ENCODE measurements at regions not wholly inside any gene's neighbourhood (a gene's known extent, or its start where the extent isn't known, plus 50 kb on each side); places are given as distances from the start of the nearest gene placed in this dataset.
"Not testable (repeated sequence)": the region's sequence is repeated elsewhere in the genome, so short reads cannot be mapped to it uniquely, and the experiment has no call there.

DNA sequence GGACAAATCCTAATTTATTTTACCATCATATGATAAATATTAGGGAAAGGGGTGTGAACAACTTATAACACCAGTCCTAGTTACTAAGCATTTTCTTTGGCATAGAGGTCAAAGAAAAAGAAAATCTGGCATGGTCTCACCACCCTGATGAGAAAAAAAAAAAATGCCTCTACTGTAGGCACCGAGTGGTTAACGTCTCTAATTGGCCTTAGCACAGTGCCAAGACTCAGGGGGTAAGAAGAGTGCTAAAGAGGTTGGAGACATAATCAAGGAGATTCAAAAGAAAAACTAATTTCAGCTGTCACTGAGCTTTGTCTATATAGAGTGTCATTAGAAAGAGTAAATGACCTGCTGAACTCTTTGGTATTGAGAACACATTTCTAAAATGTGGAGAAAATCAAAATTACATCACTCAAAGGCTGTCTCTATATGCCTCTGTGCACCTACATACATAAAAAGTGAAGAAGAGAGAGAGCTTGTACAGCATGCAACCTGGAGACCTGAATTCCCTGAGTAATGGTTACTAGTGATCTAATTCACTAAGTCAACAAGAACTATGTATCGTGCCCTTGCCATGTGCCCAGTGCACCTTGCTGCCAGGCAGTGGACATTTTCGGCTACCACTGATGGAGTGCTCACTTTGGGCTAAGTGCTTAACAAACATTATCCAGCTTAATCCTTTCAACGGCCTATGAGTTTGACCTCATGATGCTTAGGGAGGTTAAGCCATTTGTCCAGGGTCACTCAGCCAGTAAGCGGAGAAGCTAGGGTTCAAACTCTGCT is 113.8 kb upstream of the G2E3 start:
- DNase-seq: peak in 2 of 3 experiments; percentile 44 to 79

DNA sequence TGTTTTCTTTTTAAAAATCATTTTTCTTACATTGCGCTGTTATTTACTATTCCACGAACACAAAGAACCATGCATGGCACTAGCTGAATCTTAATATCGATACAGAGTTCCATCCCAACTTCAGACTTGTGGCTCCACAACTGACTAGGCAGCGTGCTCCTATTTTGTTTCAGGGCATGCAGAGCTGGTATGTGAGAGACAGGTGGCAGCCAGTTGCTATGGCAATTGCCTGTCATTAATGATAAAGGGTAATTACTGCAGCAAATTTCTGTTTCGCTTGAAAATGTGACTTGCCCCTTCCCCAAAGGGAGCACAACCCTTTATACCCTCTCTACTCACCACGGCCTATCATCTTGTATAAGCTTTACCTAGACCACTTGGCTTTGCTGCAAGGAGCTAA is 113.1 kb upstream of the G2E3 start:
- DNase-seq: peak in 2 of 3 experiments; percentile 44 to 80

DNA sequence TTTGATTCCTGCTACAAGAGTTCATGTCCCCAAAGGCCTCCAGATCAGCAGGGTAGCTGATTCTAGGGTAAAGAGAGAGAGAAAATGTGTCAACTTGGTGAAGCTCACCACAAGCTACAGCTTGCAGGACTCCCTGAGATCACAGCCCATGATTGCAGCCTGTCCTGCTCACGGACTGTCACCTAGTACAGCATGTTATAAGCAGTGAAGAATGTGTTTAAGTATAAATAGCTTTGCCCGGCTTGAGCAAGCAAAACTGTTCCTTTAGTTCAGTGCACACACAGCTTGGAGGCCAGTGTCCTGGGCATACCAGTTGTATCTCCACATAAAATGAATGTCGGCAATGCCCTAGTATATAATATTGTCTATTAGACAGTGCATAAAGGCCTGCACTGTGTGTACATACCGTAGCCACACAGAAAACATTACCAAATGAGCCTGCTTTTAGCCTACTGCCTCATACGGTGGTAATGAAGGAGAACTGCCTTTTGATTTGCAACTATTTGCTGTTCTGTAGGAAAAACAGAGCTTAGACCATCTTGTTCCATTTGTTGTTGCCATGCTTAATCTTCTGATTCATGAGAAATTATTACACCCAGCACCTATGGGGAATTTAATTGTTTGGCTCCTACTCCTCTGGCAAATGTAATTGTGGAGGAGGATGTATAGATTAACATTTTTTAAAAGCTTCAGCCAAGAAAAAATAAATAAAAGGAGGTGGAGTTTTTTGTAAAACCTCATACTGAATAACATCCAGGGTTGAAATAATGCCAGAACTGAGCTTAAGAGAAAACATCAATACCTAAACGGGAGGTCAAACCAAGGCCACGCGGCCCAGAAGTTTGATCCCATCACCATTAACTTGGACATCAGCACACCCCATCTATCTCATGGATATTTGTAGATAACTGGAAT is 108.1 kb upstream of the G2E3 start:
- DNase-seq: peak in 2 of 3 experiments; percentile 53 to 67

DNA sequence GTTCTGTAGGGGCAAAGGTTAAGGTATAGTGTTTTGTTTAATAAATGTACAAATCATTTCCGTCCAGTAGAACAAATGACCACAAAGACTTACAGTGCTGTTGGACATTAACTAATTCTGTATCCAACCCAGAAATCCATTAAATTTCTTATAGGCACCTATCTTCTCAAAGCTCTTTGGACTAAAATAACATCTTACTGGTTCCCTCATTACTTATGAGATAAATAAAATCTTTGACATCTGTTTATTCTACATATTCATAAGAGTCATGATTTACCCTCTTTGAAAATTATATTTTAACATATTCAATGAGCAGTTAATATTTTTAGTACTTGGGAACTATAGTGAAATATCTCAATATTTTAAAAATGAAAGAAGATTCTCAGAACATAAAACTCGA is 102.7 kb upstream of the G2E3 start:
- DNase-seq: no peak

DNA sequence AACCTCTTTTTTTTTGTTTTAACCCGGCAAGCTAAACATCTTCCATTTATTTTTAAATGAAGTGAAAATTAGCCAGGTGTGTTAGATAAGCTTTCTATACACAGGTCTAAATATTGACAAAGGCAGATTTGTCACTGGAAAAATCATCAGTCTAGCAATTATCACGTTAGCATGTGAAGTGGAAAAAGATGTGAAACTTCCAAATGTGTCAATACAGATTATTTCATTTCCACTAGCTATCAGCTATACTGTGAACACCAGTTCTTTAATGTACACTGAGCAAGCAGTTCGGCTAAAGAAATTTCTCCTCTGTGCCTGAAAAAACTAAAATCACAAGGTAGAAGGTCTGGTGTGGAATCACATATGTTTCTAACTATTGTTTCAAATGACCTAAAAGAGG is 96.6 kb upstream of the G2E3 start:
- peak in 2 of 3 experiments; percentile 58 to 85 for DNase-seq

DNA sequence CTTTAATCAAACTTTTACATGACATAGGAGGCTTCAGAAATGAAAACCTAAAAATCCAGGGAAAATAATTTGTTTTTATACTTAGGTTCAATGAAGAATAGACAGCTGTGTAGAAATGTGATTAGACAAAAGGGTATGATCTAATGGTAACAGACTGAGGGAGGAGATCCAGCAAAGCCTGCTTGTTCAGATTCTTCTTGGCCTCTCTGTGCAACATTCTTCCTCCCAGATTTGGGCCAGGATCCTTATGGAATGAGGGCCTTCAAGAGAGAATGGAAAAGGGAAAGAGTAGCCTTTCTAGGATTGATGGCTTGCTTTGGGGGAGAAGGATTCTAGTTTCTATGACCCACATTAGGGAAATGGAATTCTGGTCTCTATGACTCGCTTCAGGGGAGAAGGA is 94.5 kb upstream of the G2E3 start:
- no peak for DNase-seq

DNA sequence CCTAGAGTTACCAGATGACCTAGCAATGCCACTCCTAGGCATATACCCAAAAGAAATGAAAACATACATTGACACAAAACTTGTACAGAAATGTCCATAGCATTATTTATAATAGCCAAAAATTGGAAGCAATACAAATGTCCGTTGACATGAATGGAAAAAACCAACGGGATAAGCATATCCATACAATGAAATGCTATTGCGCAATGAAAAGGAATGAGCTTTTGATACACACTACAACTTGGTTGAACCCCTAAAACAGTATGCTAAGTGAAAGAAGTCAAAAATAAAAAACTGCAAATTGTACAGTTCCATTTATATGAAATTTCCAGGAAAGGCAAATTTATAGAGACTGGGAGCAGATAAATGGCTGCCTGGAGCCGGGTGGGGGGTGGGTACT is 90.6 kb upstream of the G2E3 start:
- no peak for DNase-seq

DNA sequence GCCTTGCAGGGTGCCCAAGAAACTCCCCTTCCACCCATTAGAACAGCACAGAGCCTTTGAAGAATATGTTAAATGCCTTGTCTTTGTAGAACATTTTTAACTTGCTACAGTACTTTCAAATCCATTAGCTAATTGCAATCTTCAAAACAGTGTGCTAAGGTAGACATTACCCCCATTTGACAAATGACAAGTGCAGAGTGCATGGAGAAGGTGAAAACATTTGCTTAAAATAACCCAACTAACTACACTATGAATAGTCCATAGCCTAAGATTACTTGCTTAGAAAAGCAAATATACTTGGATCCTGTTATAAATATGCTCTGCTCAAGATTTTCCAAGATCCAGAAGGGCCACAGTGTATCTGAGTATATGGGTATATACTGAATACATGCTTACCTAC is 87.0 kb upstream of the G2E3 start:
- no peak for DNase-seq

DNA sequence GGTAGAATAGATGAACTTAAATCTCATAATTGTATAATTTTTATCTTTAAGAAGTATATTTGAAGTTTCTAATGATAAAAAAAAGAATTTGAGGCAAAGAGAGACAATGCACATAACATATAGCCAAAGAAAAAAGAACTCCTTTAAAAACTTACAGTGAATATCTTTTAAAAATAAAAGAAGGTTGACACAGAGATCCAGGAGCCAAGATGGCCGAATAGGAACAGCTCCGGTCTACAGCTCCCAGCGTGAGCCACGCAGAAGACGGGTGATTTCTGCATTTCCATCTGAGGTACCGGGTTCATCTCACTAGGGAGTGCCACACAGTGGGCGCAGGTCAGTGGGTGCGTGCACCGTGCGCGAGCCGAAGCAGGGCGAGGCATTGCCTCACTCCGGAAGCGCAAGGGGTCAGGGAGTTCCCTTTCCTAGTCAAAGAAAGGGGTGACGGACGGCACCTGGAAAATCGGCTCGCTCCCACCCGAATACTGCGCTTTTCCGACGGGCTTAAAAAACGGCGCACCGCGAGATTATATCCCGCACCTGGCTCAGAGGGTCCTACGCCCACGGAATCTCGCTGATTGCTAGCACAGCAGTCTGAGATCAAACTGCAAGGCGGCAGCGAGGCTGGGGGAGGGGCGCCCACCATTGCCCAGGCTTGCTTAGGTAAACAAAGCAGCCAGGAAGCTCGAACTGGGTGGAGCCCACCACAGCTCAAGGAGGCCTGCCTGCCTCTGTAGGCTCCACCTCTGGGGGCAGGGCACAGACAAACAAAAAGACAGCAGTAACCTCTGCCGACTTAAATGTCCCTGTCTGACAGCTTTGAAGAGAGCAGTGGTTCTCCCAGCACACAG is 84.9 kb upstream of the G2E3 start:
- not testable (repeated sequence) for DNase-seq

DNA sequence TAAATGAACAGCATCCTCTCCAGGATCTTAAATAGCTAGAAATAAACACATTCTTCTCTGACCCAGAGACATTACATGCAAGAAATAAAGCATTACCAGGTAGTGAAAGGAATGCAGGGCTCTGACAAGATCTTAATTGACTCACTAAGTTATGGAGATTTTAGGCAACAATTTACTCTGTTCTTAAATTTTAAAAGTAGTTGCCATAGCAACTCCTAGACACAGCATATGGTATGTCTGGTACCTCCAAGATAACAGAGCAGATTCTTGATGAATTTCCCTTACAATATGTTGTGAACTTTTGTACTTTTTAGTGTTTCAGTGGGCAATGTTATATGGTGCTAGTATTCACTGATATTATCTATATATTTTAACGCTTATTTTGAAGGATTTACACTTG is 76.7 kb upstream of the G2E3 start:
- DNase-seq: no peak

DNA sequence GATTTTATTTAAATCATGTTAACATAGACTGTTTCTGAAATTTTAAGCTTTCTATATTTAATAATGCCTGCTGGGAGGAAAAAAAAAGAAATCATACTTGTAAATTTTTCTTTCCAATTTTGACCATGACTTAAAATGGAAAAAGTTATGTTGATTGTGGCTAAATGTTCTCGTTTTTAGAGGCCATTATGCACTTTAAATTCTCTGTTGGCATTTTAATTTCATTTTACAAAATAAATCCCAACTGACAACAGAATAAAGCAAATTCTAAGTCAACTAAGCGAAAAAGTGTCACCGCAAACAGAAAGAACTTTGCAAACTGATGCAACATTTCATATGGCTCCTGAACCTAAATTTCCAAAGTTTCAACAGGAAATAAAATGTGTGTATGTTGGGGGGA is 74.8 kb upstream of the G2E3 start:
- no peak for DNase-seq

DNA sequence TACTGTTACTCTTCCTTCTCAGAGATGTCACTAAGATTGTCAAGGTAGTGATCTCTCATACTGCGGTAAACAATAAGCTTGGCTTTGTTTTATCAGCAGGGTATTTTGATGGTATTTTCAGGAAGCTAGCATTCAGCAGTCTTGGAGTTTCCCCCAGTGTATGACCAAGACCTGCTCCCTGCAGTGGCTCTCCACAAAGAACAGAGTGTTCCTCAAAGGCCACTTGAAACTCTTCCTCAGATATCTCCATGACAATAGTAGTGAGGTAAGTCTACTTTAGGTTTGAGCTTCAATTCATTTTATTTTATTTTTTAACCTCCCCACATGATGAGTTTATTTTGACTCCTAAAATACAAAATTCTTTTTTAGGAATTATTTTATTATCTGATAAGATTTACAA is 74.0 kb upstream of the G2E3 start:
- no peak for DNase-seq

DNA sequence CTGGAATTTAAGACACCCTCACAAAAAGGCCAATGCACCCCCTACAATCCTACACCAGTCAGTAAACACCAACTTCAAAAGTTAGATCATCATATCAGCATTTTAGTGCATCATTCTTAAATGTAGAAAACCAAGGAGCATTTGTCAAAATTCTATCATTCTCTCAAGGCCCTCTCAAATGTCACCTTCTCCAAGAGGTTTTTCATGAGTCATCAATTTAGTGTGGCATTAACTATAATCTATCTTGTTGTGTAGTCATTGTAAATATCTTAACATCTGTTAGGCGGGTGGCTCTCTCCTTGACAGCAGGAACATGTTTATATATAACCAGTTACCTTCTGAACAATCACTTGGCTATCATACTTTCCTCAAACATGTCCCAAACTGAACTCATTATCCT is 62.1 kb upstream of the G2E3 start:
- DNase-seq: no peak

DNA sequence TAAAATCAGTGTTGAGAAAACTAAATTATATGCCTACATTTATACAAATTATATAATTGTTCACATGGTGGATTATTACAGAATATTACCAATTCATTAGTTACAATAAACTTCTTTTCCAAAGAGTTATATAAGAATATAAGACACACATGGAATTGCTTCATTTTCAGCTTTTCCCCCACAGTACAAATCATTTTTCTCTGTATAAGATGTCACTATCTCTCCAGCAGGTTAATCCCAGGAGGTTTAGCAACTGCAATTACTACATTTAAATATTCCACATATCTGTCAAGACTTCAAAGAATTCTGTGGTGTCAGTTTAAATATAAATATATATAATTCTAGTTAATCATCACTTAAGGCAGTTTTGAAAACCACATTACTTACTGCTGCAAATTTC is 59.6 kb upstream of the G2E3 start:
- peak in 1 of 3 experiments; percentile 66 for DNase-seq

DNA sequence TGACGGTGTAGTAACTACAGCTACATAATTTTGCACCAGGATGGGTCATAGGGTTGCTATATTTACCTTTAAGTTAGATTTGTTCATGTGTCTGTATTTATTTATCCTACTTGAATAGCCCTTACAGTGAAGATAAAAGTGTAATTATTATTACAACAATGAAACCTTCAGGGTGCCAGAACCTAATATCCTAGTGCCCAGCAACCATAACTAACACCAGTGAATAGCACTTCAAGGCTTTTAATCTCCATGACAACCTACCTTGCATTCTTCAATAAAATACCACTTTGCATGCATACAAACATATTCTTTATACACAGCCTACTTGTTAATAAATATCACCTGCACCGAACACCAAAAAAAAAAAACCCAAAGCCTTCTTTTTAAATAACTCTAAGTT is 58.7 kb upstream of the G2E3 start:
- DNase-seq: peak; percentile 68 to 99 (median 78)

DNA sequence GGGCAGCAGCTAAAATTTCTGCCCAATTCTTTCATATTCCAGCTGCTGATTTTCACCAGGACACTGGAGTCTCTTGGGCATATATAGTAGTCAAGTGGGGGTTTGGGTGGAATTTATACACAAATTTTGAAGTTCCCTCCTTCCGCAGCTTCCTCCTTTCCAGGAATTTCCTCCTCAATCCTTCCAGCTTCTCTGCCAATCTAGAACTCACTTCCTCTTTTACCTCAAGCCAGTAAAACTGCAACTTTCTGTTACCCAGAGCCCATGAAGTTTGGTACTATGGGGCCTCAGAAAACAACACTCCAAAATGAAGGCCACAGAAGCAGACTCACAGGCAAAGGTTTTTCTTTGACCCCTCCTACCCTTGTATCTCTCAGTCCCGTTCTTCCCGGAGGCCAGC is 51.7 kb upstream of the G2E3 start:
- no peak for DNase-seq

Measured in NCI-H1417 (cell line).